ENCODE measurements at regions not wholly inside any gene's neighbourhood (a gene's known extent, or its start where the extent isn't known, plus 50 kb on each side); places are given as distances from the start of the nearest gene placed in this dataset.

GRCh38 chr5:6280425-6281100 lies 97.8 kb downstream of the MED10 start:
- no peak overlapping the region for H3K4me3 ChIP-seq (ENCODE audit: low read depth, low read length, poor library complexity, severe bottlenecking)
- POLR2A ChIA-PET (ENCODE audit: low non-redundant PET) = interaction anchor here (0.7 kb wide), 1 partner anchor 11 kb away, joined by 14 read pairs; no protein-coding TSS in a partner anchor
- H3K4me1 ChIP-seq (ENCODE audit: insufficient read depth, low read length, poor library complexity, severe bottlenecking) = no peaks in the 10 kb centered on the region
- no peaks in the 10 kb centered on the region for H3K36me3 ChIP-seq (ENCODE audit: insufficient read depth, low read length, poor library complexity, severe bottlenecking)
- no TSS peak for BruUV-seq (replicated peaks)
- no peak for TF ChIP-seq EZH2 (IDR thresholded peaks at IDR 0.05; ENCODE audit: borderline replicate concordance, low read depth, low read length, poor library complexity, severe bottlenecking)
- TF ChIP-seq CTCF (conservative IDR thresholded peaks at IDR 0.05; ENCODE audit: low read depth, low read length) = no peak
- no peak for DNase-seq (ENCODE audit: low spot score)
- intact Hi-C loops (cut with micrococcal nuclease; ENCODE audit: unreplicated experiment) = no loop called here
- H3K9me3 ChIP-seq (ENCODE audit: low read depth, low read length, poor library complexity, severe bottlenecking) = no peaks in the 10 kb centered on the region
- H3K27me3 ChIP-seq (replicated peaks; ENCODE audit: insufficient read depth, low read depth, low read length, poor library complexity) = peaks cover 38% of the 10 kb centered on the region
- CTCF ChIA-PET = interaction anchor here (0.6 kb wide), 1 partner anchor 1186 kb away, joined by 7 read pairs; no protein-coding TSS in a partner anchor
- no peak overlapping the region for H3K27ac ChIP-seq (ENCODE audit: low read depth, low read length, poor library complexity, severe bottlenecking)

- Histone ChIP-seq H3K9me3 (ENCODE audit: low read depth, low read length, poor library complexity, severe bottlenecking) (no peaks in the 10 kb centered on the region), H3K4me3 (ENCODE audit: low read depth, low read length, poor library complexity, severe bottlenecking) (no peak overlapping the region), H3K36me3 (ENCODE audit: insufficient read depth, low read length, poor library complexity, severe bottlenecking) (no peaks in the 10 kb centered on the region), H3K4me1 (ENCODE audit: insufficient read depth, low read length, poor library complexity, severe bottlenecking) (no peaks in the 10 kb centered on the region), H3K27ac (ENCODE audit: low read depth, low read length, poor library complexity, severe bottlenecking) (no peak overlapping the region), H3K27me3 (replicated peaks; ENCODE audit: insufficient read depth, low read depth, low read length, poor library complexity) (peaks cover 38% of the 10 kb centered on the region)
- DNase-seq (ENCODE audit: low spot score) = no peak
- POLR2A ChIA-PET (ENCODE audit: low non-redundant PET) = no interaction called here
- CTCF ChIA-PET = no interaction called here
- intact Hi-C loops (cut with micrococcal nuclease; ENCODE audit: unreplicated experiment) = no loop called here
- BruUV-seq (replicated peaks) = no TSS peak
- TF ChIP-seq CTCF (conservative IDR thresholded peaks at IDR 0.05; ENCODE audit: low read depth, low read length) (no peak), EZH2 (IDR thresholded peaks at IDR 0.05; ENCODE audit: borderline replicate concordance, low read depth, low read length, poor library complexity, severe bottlenecking) (no peak)
Measured at GRCh38 chr5:6279607-6280006, 98.7 kb downstream of the MED10 start.

GRCh38 chr5:6274846-6275543 lies 103.4 kb downstream of the MED10 start:
- no TSS peak for BruUV-seq (replicated peaks)
- no peak overlapping the region for H3K27ac ChIP-seq (ENCODE audit: low read depth, low read length, poor library complexity, severe bottlenecking)
- peaks cover 8% of the 10 kb centered on the region for H3K27me3 ChIP-seq (replicated peaks; ENCODE audit: insufficient read depth, low read depth, low read length, poor library complexity)
- H3K4me3 ChIP-seq (ENCODE audit: low read depth, low read length, poor library complexity, severe bottlenecking) = no peak overlapping the region
- intact Hi-C loops (cut with micrococcal nuclease; ENCODE audit: unreplicated experiment) = no loop called here
- CTCF ChIA-PET = no interaction called here
- no peak for DNase-seq (ENCODE audit: low spot score)
- no peaks in the 10 kb centered on the region for H3K36me3 ChIP-seq (ENCODE audit: insufficient read depth, low read length, poor library complexity, severe bottlenecking)
- no peaks in the 10 kb centered on the region for H3K9me3 ChIP-seq (ENCODE audit: low read depth, low read length, poor library complexity, severe bottlenecking)
- H3K4me1 ChIP-seq (ENCODE audit: insufficient read depth, low read length, poor library complexity, severe bottlenecking) = no peaks in the 10 kb centered on the region
- POLR2A ChIA-PET (ENCODE audit: low non-redundant PET) = no interaction called here
- no peak for TF ChIP-seq EZH2 (IDR thresholded peaks at IDR 0.05; ENCODE audit: borderline replicate concordance, low read depth, low read length, poor library complexity, severe bottlenecking)
- TF ChIP-seq CTCF (conservative IDR thresholded peaks at IDR 0.05; ENCODE audit: low read depth, low read length) = no peak
